VCaP (cell line): ENCODE measurements at regions not wholly inside any gene's neighbourhood (a gene's known extent, or its start where the extent isn't known, plus 50 kb on each side); places are given as distances from the start of the nearest gene placed in this dataset.

ENCODE experiments used
- H3K27ac ChIP-seq: fragments of 450-650 bp; 2 replicates; pipeline ENCODE4 v1.5.1; 2017
- TF ChIP-seq, protein P1 (sequence below): fragments of 450-650 bp; conservative IDR thresholded peaks from 2 replicates; pipeline ENCODE4 v1.5.1; 2017; ENCODE audit warnings: mild to moderate bottlenecking, moderate library complexity

DNA sequence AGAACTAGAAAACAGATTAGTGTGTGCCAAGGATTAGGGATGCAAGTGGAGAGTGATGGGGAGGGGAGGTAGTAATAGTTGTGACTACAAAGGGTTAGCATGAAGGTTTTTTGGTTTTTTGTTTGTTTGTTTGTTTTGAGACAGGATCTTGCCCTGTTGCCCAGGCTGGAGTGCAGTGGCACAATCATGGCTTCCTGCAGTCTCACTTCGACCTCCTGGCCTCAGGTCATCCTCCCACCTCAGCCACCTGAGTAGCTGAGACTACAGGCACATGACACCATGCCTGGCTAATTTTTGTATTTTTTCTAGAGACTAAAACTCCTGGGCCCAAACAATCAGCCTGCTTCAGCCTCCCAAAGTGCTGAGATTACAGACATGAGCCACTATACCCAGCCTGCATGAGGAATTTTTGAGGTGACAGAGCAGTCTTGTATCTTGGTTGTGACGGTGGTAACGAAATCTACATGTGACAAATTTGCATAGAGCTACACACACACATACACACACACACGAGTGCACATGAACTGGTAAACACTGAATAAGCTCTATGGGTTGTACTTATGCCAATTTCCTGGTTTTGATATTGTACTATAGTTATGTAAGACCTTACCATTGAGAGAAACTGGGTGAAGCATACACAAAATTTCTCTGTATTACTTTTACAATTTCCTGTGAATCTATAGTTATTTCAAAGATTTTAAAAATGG, 59.6 kb upstream of the TOM1L1 start:
- no peak overlapping the region for H3K27ac ChIP-seq
- TF ChIP-seq, protein P1, sequence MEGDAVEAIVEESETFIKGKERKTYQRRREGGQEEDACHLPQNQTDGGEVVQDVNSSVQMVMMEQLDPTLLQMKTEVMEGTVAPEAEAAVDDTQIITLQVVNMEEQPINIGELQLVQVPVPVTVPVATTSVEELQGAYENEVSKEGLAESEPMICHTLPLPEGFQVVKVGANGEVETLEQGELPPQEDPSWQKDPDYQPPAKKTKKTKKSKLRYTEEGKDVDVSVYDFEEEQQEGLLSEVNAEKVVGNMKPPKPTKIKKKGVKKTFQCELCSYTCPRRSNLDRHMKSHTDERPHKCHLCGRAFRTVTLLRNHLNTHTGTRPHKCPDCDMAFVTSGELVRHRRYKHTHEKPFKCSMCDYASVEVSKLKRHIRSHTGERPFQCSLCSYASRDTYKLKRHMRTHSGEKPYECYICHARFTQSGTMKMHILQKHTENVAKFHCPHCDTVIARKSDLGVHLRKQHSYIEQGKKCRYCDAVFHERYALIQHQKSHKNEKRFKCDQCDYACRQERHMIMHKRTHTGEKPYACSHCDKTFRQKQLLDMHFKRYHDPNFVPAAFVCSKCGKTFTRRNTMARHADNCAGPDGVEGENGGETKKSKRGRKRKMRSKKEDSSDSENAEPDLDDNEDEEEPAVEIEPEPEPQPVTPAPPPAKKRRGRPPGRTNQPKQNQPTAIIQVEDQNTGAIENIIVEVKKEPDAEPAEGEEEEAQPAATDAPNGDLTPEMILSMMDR: no peak

DNA sequence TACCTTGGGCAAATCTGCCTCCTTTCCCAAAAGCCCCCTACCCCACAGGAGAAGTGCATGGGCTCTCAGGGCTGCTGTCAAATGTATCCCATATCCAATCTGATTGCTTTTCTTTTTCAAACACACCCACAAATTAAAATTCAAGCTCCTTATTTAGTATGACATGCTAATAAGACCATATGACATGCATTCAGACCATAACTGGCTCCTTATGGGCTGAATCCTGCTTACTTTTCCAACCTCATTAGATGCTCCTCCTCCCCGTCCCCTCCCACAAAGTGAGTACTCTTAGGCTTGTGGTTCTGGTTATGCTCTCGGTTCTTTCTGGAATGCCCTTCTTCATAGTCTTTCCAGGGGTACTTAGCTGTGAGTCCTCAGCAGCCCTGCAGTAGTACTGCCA, 59.0 kb upstream of the TOM1L1 start:
- H3K27ac ChIP-seq: no peak overlapping the region
- TF ChIP-seq, protein P1: no peak

DNA sequence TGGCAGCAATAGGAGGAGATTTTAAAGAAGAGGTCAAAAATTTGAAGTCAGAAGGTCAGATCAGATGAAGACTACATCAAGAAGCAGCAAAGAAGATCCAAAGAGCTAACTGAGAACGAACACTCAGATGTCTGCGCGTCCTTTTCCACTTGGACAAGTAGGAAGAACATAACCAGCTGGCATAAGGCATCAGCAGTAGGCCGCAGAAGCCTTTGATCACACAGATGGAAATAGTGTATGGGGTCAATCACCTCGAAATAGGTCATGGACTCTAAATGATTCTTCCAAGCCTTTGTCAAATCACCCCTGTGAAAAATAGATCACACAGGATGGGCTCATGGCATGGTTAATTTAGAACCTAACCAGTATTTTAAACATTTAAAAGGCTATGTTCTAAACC, 56.4 kb upstream of the TOM1L1 start:
- H3K27ac ChIP-seq: no peak overlapping the region
- TF ChIP-seq, protein P1: no peak

DNA sequence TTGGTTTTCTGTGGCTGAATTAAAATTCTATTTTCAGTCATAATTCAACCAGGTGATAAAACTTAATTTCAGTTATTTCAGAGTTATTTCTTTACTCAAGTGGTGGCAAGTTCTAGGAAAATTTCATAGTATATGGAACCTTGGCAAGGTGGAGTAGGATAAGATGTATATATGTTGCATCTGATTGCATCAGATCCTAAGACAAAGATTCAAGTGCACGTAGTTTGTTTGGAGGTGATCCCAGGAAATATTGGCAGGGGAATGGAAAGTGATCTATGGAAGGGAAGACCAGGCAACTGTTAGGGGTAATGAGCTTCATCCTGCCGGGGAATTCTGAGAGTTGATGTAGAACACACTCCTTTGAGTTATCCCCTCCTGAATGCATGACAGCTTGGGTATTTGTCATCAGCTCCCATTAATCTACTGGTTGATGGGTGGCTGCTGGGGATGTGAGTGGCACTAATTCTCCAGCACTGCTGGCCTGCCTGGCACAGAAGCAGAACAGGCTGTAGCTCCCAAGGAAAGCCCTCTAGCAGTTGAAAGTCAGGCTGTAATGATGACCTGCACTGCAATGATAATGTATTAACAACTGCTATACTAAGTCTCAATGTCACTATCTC, 52.2 kb upstream of the TOM1L1 start:
- TF ChIP-seq, protein P1: no peak
- no peak overlapping the region for H3K27ac ChIP-seq

DNA sequence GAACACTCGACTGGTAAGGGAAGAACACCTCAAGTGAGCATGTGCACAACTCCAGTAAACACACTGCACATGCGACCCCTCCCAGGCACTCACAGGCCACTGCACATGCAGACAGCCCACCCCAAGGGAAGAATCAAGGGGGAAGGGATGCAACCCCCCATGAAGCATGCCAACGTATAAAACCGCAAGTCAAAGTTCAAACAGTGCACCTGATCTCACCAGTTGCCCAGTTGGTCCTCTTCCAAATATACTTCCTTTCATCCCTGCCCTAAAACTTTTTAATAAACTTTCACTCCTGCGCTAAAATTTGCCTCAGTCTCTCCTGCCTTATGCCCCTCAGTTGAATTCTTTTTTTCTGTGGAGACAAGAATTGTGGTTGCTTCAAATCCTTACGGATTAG, 51.0 kb upstream of the TOM1L1 start:
- TF ChIP-seq, protein P1: no peak
- H3K27ac ChIP-seq: no peak overlapping the region
